ENCODE measurements at regions not wholly inside any gene's neighbourhood (a gene's known extent, or its start where the extent isn't known, plus 50 kb on each side); places are given as distances from the start of the nearest gene placed in this dataset.
"Not testable (repeated sequence)": the region's sequence is repeated elsewhere in the genome, so short reads cannot be mapped to it uniquely, and the experiment has no call there.

DNA sequence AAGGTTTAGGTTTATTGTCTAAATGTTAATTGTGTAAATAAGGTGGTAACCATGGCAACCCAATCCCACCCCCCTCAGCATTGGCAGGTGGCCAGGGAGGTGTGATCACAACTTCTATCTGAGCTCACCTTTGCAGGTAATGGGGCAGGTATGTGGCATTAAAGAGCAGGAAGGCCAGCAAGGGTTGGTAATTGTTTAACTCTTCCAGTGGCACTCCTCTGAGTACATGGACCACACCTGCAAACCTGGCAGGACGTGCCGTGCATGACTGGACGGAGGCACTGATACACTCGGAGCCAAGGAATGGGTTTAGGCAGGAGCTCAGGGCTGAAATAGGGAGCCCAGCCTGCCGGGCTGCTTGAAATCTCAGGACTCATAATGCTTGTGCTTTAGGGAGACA is 107.0 kb upstream of the BMP2 start:
- Histone ChIP-seq H3K9me2 (replicated peaks; ENCODE audit: control insufficient read depth, low read length) (no peaks in the 10 kb centered on the region), H4K20me1 (ENCODE audit: control insufficient read depth, insufficient read depth, low read depth, low read length) (no peaks in the 10 kb centered on the region), H3K36me3 (ENCODE audit: control insufficient read depth, low read length) (no peaks in the 10 kb centered on the region), H3K4me2 (ENCODE audit: low read length) (no peak overlapping the region), H3K27ac (ENCODE audit: low read depth, low read length) (no peak overlapping the region), H3K27me3 (ENCODE audit: control insufficient read depth, low read length) (no peaks in the 10 kb centered on the region), H3K4me3 (ENCODE audit: low read length) (no peak overlapping the region), H3F3A (ENCODE audit: control insufficient read depth, insufficient read depth) (no peaks in the 10 kb centered on the region), H3K79me2 (ENCODE audit: control insufficient read depth, low read length) (no peaks in the 10 kb centered on the region), H3K9me3 (ENCODE audit: control insufficient read depth, insufficient read depth, low read length) (no peaks in the 10 kb centered on the region), H3K4me1 (ENCODE audit: control insufficient read depth, low read length) (no peaks in the 10 kb centered on the region)
- TF ChIP-seq, protein P1, sequence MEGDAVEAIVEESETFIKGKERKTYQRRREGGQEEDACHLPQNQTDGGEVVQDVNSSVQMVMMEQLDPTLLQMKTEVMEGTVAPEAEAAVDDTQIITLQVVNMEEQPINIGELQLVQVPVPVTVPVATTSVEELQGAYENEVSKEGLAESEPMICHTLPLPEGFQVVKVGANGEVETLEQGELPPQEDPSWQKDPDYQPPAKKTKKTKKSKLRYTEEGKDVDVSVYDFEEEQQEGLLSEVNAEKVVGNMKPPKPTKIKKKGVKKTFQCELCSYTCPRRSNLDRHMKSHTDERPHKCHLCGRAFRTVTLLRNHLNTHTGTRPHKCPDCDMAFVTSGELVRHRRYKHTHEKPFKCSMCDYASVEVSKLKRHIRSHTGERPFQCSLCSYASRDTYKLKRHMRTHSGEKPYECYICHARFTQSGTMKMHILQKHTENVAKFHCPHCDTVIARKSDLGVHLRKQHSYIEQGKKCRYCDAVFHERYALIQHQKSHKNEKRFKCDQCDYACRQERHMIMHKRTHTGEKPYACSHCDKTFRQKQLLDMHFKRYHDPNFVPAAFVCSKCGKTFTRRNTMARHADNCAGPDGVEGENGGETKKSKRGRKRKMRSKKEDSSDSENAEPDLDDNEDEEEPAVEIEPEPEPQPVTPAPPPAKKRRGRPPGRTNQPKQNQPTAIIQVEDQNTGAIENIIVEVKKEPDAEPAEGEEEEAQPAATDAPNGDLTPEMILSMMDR (IDR thresholded peaks at IDR 0.05; ENCODE audit: low read depth, low read length, poor library complexity, severe bottlenecking) = no peak
- TF ChIP-seq EZH2phosphoT487 (IDR thresholded peaks at IDR 0.05; ENCODE audit: borderline replicate concordance, low read length) = no peak

GRCh38 chr20:6658909-6659308 is 108.6 kb upstream of the BMP2 start:
- not testable (repeated sequence) for H3K4me3 ChIP-seq (ENCODE audit: low read length); H3K4me1 ChIP-seq (ENCODE audit: control insufficient read depth, low read length); H4K20me1 ChIP-seq (ENCODE audit: control insufficient read depth, insufficient read depth, low read depth, low read length); H3K9me2 ChIP-seq (replicated peaks; ENCODE audit: control insufficient read depth, low read length); H3K27me3 ChIP-seq (ENCODE audit: control insufficient read depth, low read length); H3F3A ChIP-seq (ENCODE audit: control insufficient read depth, insufficient read depth); H3K27ac ChIP-seq (ENCODE audit: low read depth, low read length); H3K79me2 ChIP-seq (ENCODE audit: control insufficient read depth, low read length); H3K36me3 ChIP-seq (ENCODE audit: control insufficient read depth, low read length); H3K4me2 ChIP-seq (ENCODE audit: low read length); H3K9me3 ChIP-seq (ENCODE audit: control insufficient read depth, insufficient read depth, low read length)

DNA sequence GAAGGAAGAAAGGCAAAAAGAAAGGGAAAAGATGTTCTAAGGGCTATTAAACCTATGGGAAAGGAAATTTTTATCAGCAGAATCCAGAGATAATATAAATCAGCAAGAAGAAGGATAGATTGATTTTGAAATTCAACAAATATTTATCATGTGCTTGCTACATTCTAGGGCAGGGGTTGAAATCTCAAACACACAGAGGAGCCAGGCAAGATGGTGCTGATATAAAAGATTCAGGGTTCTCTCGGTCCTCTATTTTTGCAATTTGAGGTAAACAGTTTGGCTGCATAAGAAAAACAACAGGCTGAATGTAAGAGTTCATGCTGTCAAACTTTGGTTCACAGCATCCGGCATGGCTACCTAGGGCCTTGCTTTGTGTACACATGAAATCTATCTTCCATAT is 109.6 kb upstream of the BMP2 start:
- Histone ChIP-seq H3K9me2 (replicated peaks; ENCODE audit: control insufficient read depth, low read length) (no peaks in the 10 kb centered on the region), H3K4me1 (ENCODE audit: control insufficient read depth, low read length) (no peaks in the 10 kb centered on the region), H3K79me2 (ENCODE audit: control insufficient read depth, low read length) (no peaks in the 10 kb centered on the region), H3K9me3 (ENCODE audit: control insufficient read depth, insufficient read depth, low read length) (no peaks in the 10 kb centered on the region), H3K27me3 (ENCODE audit: control insufficient read depth, low read length) (no peaks in the 10 kb centered on the region), H3K27ac (ENCODE audit: low read depth, low read length) (no peak overlapping the region), H3K36me3 (ENCODE audit: control insufficient read depth, low read length) (no peaks in the 10 kb centered on the region), H3F3A (ENCODE audit: control insufficient read depth, insufficient read depth) (no peaks in the 10 kb centered on the region), H3K4me2 (ENCODE audit: low read length) (no peak overlapping the region), H4K20me1 (ENCODE audit: control insufficient read depth, insufficient read depth, low read depth, low read length) (no peaks in the 10 kb centered on the region), H3K4me3 (ENCODE audit: low read length) (no peak overlapping the region)
- TF ChIP-seq EZH2phosphoT487 (IDR thresholded peaks at IDR 0.05; ENCODE audit: borderline replicate concordance, low read length) = no peak
- TF ChIP-seq, protein P1 (IDR thresholded peaks at IDR 0.05; ENCODE audit: low read depth, low read length, poor library complexity, severe bottlenecking) = no peak

DNA sequence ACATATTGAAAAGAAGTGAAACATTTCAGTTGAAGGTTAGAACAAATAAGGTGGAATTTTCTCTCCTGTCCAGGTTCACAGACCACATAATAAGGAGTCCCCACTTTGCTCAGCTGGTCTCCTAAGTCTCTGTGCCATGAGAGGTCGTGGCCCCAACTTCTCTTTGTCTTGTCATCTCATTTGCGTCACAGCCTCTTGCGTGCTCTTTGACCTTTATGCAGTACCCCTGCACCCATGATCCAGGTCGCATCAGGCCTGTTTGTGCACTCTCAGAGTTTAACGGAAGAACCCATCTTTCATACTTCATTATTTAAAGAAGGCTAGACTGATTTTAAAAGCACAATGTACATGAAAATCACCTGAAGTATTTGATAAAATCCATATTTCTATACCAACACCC is 110.4 kb upstream of the BMP2 start:
- H3K27ac ChIP-seq (ENCODE audit: low read depth, low read length) = no peak overlapping the region
- no peaks in the 10 kb centered on the region for H3K9me2 ChIP-seq (replicated peaks; ENCODE audit: control insufficient read depth, low read length)
- no peaks in the 10 kb centered on the region for H3K9me3 ChIP-seq (ENCODE audit: control insufficient read depth, insufficient read depth, low read length)
- H3K4me2 ChIP-seq (ENCODE audit: low read length) = no peak overlapping the region
- no peak for TF ChIP-seq EZH2phosphoT487 (IDR thresholded peaks at IDR 0.05; ENCODE audit: borderline replicate concordance, low read length)
- TF ChIP-seq, protein P1 (IDR thresholded peaks at IDR 0.05; ENCODE audit: low read depth, low read length, poor library complexity, severe bottlenecking) = no peak
- H3K4me3 ChIP-seq (ENCODE audit: low read length) = no peak overlapping the region
- H3F3A ChIP-seq (ENCODE audit: control insufficient read depth, insufficient read depth) = no peaks in the 10 kb centered on the region
- H3K4me1 ChIP-seq (ENCODE audit: control insufficient read depth, low read length) = no peaks in the 10 kb centered on the region
- no peaks in the 10 kb centered on the region for H3K27me3 ChIP-seq (ENCODE audit: control insufficient read depth, low read length)
- H3K36me3 ChIP-seq (ENCODE audit: control insufficient read depth, low read length) = no peaks in the 10 kb centered on the region
- H4K20me1 ChIP-seq (ENCODE audit: control insufficient read depth, insufficient read depth, low read depth, low read length) = no peaks in the 10 kb centered on the region
- H3K79me2 ChIP-seq (ENCODE audit: control insufficient read depth, low read length) = no peaks in the 10 kb centered on the region
